H1 (cell line): ENCODE measurements at regions not wholly inside any gene's neighbourhood (a gene's known extent, or its start where the extent isn't known, plus 50 kb on each side); places are given as distances from the start of the nearest gene placed in this dataset.

Experiments used
- CTCF ChIA-PET: fragments of 300-600 bp; sonication (Branson Sonifier 250); formaldehyde crosslinking; loops from one replicate; lab custom pipeline; 2021; ENCODE audit not compliant: partially characterized antibody; lab: Charles Lee
- POLR2A ChIA-PET: fragments of 300-600 bp; sonication (Branson Sonifier 250); formaldehyde crosslinking; loops from one replicate; lab custom pipeline; 2021; ENCODE audit warnings: inconsistent platforms; ENCODE audit not compliant: partially characterized antibody; lab: Charles Lee
- DNase-seq, 2 experiments: peaks; one replicate each; pipeline versions ENCODE4 v3.0.0 to v3.0.0-alpha.2; 2010 to 2022; ENCODE audit warnings: low spot score in 2 of 2, low read depth in 1 of 2, mixed read lengths in 1 of 2
- FAIRE-seq: peaks from 2 replicates; lab custom pipeline; 2011; peaks lifted over from hg19 to GRCh38; lab: Jason Lieb, UNC
- H2AFZ ChIP-seq: 2 replicates; pipeline ENCODE4 v1.8.1; 2012; ENCODE audit warnings: low read length, inconsistent platforms
- H2AK5ac ChIP-seq: 2 replicates; pipeline ENCODE4 v1.6.1; 2013; ENCODE audit warnings: low read depth, low read length
- H2BK120ac ChIP-seq: replicated peaks from 2 replicates; pipeline ENCODE3; 2013; ENCODE audit warnings: low read depth, low read length, inconsistent platforms
- H2BK12ac ChIP-seq: 2 replicates; pipeline ENCODE4 v1.6.1; 2013; ENCODE audit warnings: low read depth, low read length
- H2BK15ac ChIP-seq: 2 replicates; pipeline ENCODE4 v1.6.1; 2013; ENCODE audit warnings: low read length
- H2BK20ac ChIP-seq: 2 replicates; pipeline ENCODE4 v1.6.1; 2013; ENCODE audit warnings: low read length
- H2BK5ac ChIP-seq: 2 replicates; pipeline ENCODE4 v1.6.1; 2013; ENCODE audit warnings: low read depth, low read length
- H3K14ac ChIP-seq: 2 replicates; pipeline ENCODE4 v1.6.1; 2013; ENCODE audit warnings: inconsistent platforms; ENCODE audit not compliant: insufficient read length
- H3K18ac ChIP-seq: 2 replicates; pipeline ENCODE4 v1.6.1; 2013; ENCODE audit warnings: low read length; ENCODE audit errors: extremely low read depth
- H3K23ac ChIP-seq: 2 replicates; pipeline ENCODE4 v1.6.1; 2013; ENCODE audit warnings: inconsistent platforms; ENCODE audit not compliant: insufficient read length
- H3K23me2 ChIP-seq: 2 replicates; pipeline ENCODE4 v1.6.1; 2013; ENCODE audit warnings: low read depth, low read length
- H3K27ac ChIP-seq: 2 replicates; pipeline ENCODE4 v1.6.1; 2011; ENCODE audit warnings: low read depth, low read length, inconsistent platforms
- H3K27me3 ChIP-seq, 4 experiments: replicated peaks in 1 of 4; 1 replicate in 1 of 4; 2 replicates in 3 of 4; pipeline versions ENCODE4 v1.6.1 to v1.8.1; 2011 to 2013; ENCODE audit warnings: low read length in 3 of 4, mild to moderate bottlenecking in 3 of 4, inconsistent platforms in 2 of 4, mixed read lengths in 2 of 4, moderate library complexity in 1 of 4; ENCODE audit not compliant: control insufficient read depth in 3 of 4, insufficient read depth in 3 of 4; ENCODE audit errors: extremely low read depth in 1 of 4
- H3K36me3 ChIP-seq, 4 experiments: 2 replicates each; pipeline versions ENCODE4 v1.6.1 to v1.8.1; 2011 to 2013; ENCODE audit warnings: mild to moderate bottlenecking in 4 of 4, low read length in 3 of 4, moderate library complexity in 2 of 4, control low read depth in 1 of 4, inconsistent platforms in 1 of 4; ENCODE audit not compliant: insufficient read depth in 4 of 4, control insufficient read depth in 2 of 4
- H3K4ac ChIP-seq: replicated peaks from 2 replicates; pipeline ENCODE3; 2013; ENCODE audit warnings: low read length, low read depth, mixed read lengths, inconsistent platforms; ENCODE audit not compliant: insufficient read length
- H3K4me1 ChIP-seq, 4 experiments: replicated peaks in 1 of 4; 1 replicate in 1 of 4; 2 replicates in 3 of 4; pipeline versions ENCODE4 v1.6.1 to v1.8.1; 2011 to 2013; ENCODE audit warnings: low read length in 3 of 4, inconsistent platforms in 2 of 4, mixed read lengths in 1 of 4; ENCODE audit not compliant: insufficient read depth in 4 of 4, control insufficient read depth in 3 of 4
- H3K4me2 ChIP-seq, 2 experiments: 2 replicates each; pipeline versions ENCODE4 v1.6.1 to v1.8.1; 2011 to 2013; ENCODE audit warnings: low read depth in 2 of 2, low read length in 2 of 2, control low read depth in 1 of 2, inconsistent platforms in 1 of 2, mild to moderate bottlenecking in 1 of 2; ENCODE audit not compliant: insufficient read depth in 1 of 2
- H3K4me3 ChIP-seq, 4 experiments: fragments of 200-600, 300-600 bp in 1 of 4; sonication (generic), shearing (Covaris generic), sonication (Bioruptor Twin) in 1 of 4; 2 replicates each; pipeline versions ENCODE4 v1.5.1 to v1.8.1; 2011 to 2016; ENCODE audit warnings: low read length in 4 of 4, low read depth in 3 of 4, control low read depth in 2 of 4, inconsistent platforms in 2 of 4, mild to moderate bottlenecking in 2 of 4, mixed read lengths in 1 of 4, moderate library complexity in 1 of 4; ENCODE audit not compliant: insufficient read depth in 2 of 4; ENCODE audit errors: extremely low read depth in 1 of 4
- H3K56ac ChIP-seq: replicated peaks from 2 replicates; pipeline ENCODE3; 2013; ENCODE audit warnings: low read depth, mild to moderate bottlenecking, mixed read lengths, low read length, inconsistent platforms; ENCODE audit not compliant: insufficient read length
- H3K79me1 ChIP-seq: 2 replicates; pipeline ENCODE4 v1.6.1; 2013; ENCODE audit warnings: low read depth, low read length, control low read depth
- H3K79me2 ChIP-seq, 2 experiments: 2 replicates each; pipeline versions ENCODE4 v1.6.1 to v1.8.1; 2012 to 2013; ENCODE audit warnings: low read length in 2 of 2, mild to moderate bottlenecking in 2 of 2, inconsistent platforms in 1 of 2; ENCODE audit not compliant: insufficient read depth in 2 of 2, control insufficient read depth in 1 of 2
- H3K9ac ChIP-seq, 4 experiments: replicated peaks in 1 of 4; 1 replicate in 1 of 4; 2 replicates in 3 of 4; pipeline versions ENCODE4 v1.6.1 to v1.8.1; 2011 to 2013; ENCODE audit warnings: low read depth in 3 of 4, low read length in 3 of 4, control low read depth in 2 of 4, mild to moderate bottlenecking in 2 of 4, moderate library complexity in 2 of 4, inconsistent platforms in 1 of 4; ENCODE audit errors: extremely low read depth in 1 of 4
- H3K9me3 ChIP-seq, 2 experiments: 2 replicates each; pipeline versions ENCODE4 v1.6.1 to v1.8.1; 2012 to 2013; ENCODE audit warnings: mild to moderate bottlenecking in 2 of 2, moderate library complexity in 2 of 2, control low read depth in 1 of 2, inconsistent platforms in 1 of 2, low read depth in 1 of 2, low read length in 1 of 2, mixed read lengths in 1 of 2; ENCODE audit not compliant: insufficient read depth in 2 of 2
- H4K20me1 ChIP-seq, 2 experiments: replicated peaks in 1 of 2; 2 replicates each; pipeline versions ENCODE3 to v1.8.1; 2011 to 2013; ENCODE audit warnings: inconsistent platforms in 2 of 2, low read length in 2 of 2, mild to moderate bottlenecking in 1 of 2; ENCODE audit not compliant: insufficient read depth in 2 of 2, control insufficient read depth in 1 of 2
- H4K5ac ChIP-seq: 2 replicates; pipeline ENCODE4 v1.6.1; 2013; ENCODE audit warnings: low read length, low read depth, mixed read lengths, inconsistent platforms; ENCODE audit not compliant: insufficient read length
- H4K8ac ChIP-seq: 2 replicates; pipeline ENCODE4 v1.8.0; 2013; ENCODE audit warnings: mild to moderate bottlenecking, moderate library complexity, low read length, inconsistent platforms; ENCODE audit not compliant: insufficient read depth; ENCODE audit errors: extremely low read depth
- H4K91ac ChIP-seq: replicated peaks from 2 replicates; pipeline ENCODE3; 2013; ENCODE audit warnings: low read length, mixed read lengths, inconsistent platforms; ENCODE audit not compliant: insufficient read length
- ATF2 ChIP-seq: IDR thresholded peaks from 2 replicates; pipeline ENCODE4 v1.6.1; 2012; ENCODE audit warnings: low read length, inconsistent platforms
- CBX8 ChIP-seq: fragments of 300-800, 300-1000 bp; sonication (generic); IDR thresholded peaks from 2 replicates; pipeline ENCODE4 v1.7.1; 2016; ENCODE audit warnings: low read depth, low read length, borderline replicate concordance
- CHD1 ChIP-seq: IDR thresholded peaks from 2 replicates; pipeline ENCODE4 v1.6.1; 2012; ENCODE audit warnings: low read depth, low read length, improper control_type of control experiment
- CREB1 ChIP-seq: IDR thresholded peaks from 2 replicates; pipeline ENCODE4 v1.6.1; 2012; ENCODE audit warnings: inconsistent platforms
- KDM4A ChIP-seq: IDR thresholded peaks from one replicate; pipeline ENCODE4 v1.7.1; 2012; ENCODE audit warnings: low read depth, mild to moderate bottlenecking, moderate library complexity, low read length, inconsistent platforms; ENCODE audit not compliant: severe bottlenecking
- NANOG ChIP-seq: IDR thresholded peaks from 2 replicates; pipeline ENCODE4 v1.6.1; 2011; ENCODE audit warnings: low read length, low read depth, mild to moderate bottlenecking, inconsistent platforms; ENCODE audit not compliant: insufficient read depth, poor library complexity, severe bottlenecking
- RAD21 ChIP-seq, 2 experiments: IDR thresholded peaks in 1 of 2; conservative IDR thresholded peaks in 1 of 2; 2 replicates each; pipeline ENCODE4 v1.6.1; 2011; ENCODE audit warnings: low read depth in 2 of 2, low read length in 2 of 2, improper control_type of control experiment in 1 of 2, inconsistent platforms in 1 of 2, mild to moderate bottlenecking in 1 of 2, moderate library complexity in 1 of 2
- RFX5 ChIP-seq: IDR thresholded peaks from 2 replicates; pipeline ENCODE4 v1.6.1; 2011; ENCODE audit warnings: low read depth, low read length, improper control_type of control experiment, borderline replicate concordance
- TAF1 ChIP-seq: IDR thresholded peaks from 2 replicates; pipeline ENCODE4 v1.6.1; 2011; ENCODE audit warnings: mild to moderate bottlenecking, low read depth, low read length
- TBP ChIP-seq: IDR thresholded peaks from 2 replicates; pipeline ENCODE4 v1.6.1; 2011; ENCODE audit warnings: low read depth, low read length, improper control_type of control experiment
- TCF12 ChIP-seq: IDR thresholded peaks from 2 replicates; pipeline ENCODE4 v1.6.1; 2011; ENCODE audit warnings: low read depth, mild to moderate bottlenecking, low read length
- WGBS, 2 experiments: shearing (Covaris generic) in 1 of 2; methylation state at CpG; one replicate each; pipeline versions ENCODE4 v1.1.6 to v1.1.7; 2013 to 2015; ENCODE audit warnings: low lambda C conversion rate in 2 of 2, mixed read lengths in 2 of 2, inconsistent platforms in 1 of 2, low coverage in 1 of 2, missing lambda C conversion rate in 1 of 2; ENCODE audit not compliant: insufficient replicate concordance in 2 of 2, insufficient coverage in 1 of 2, insufficient read length in 1 of 2; ENCODE audit errors: extremely low coverage in 1 of 2, missing lambda C conversion rate in 1 of 2; 5-methylcytosine and 5-hydroxymethylcytosine counted together

- H2BK15ac ChIP-seq, result no peak overlapping the region
- ChIA-PET CTCF (interaction anchor here (1.3 kb wide), 1 partner anchor 127 kb away, joined by 3 read pairs; no protein-coding TSS in a partner anchor), POLR2A (interaction anchor here (0.6 kb wide), 1 partner anchor 36 kb away, joined by 3 read pairs; no protein-coding TSS in a partner anchor)
- no peak overlapping the region for H4K91ac ChIP-seq
- no peak overlapping the region for H3K23ac ChIP-seq
- H2AK5ac ChIP-seq, result no peak overlapping the region
- no peak overlapping the region for H2BK12ac ChIP-seq
- H3K56ac ChIP-seq, result no peak overlapping the region
- no peak for DNase-seq
- H3K27ac ChIP-seq, result no peak overlapping the region
- no peaks in the 10 kb centered on the region for H4K20me1 ChIP-seq
- H4K5ac ChIP-seq, result no peak overlapping the region
- no peak overlapping the region for H3K4me3 ChIP-seq
- no peak overlapping the region for H2AFZ ChIP-seq
- no peaks in the 10 kb centered on the region for H3K27me3 ChIP-seq
- H2BK20ac ChIP-seq, result no peak overlapping the region
- WGBS, 2 experiments, result 97% methylated on average over 2 of the region's 2 CpGs; no CpG with 5 or more reads in 1 of the 2 experiments
- H3K14ac ChIP-seq, result no peak overlapping the region
- H3K4me2 ChIP-seq, result no peak overlapping the region
- no peaks in the 10 kb centered on the region; a peak in 1 of 4 replicates for H3K79me2 ChIP-seq
- FAIRE-seq, result no peak
- H3K4ac ChIP-seq, result no peak overlapping the region
- H3K23me2 ChIP-seq, result no peaks in the 10 kb centered on the region
- no peaks in the 10 kb centered on the region for H3K79me1 ChIP-seq
- H4K8ac ChIP-seq, result no peak overlapping the region
- H2BK120ac ChIP-seq, result no peak overlapping the region
- H3K18ac ChIP-seq, result no peak overlapping the region
- peaks cover 0 to 1% (median 0%) of the 10 kb centered on the region in 4 experiments; a peak in 2 of 7 replicates for H3K4me1 ChIP-seq
- H3K9ac ChIP-seq, result no peak overlapping the region
- no peaks in the 10 kb centered on the region; a peak in 1 of 4 replicates for H3K9me3 ChIP-seq
- H3K36me3 ChIP-seq, result no peaks in the 10 kb centered on the region
- H2BK5ac ChIP-seq, result no peak overlapping the region
- TF ChIP-seq CBX8, result no peak
- TF ChIP-seq KDM4A, result no peak
- TF ChIP-seq TCF12, result no peak
- TF ChIP-seq CHD1, result no peak
- no peak for TF ChIP-seq RFX5
- TF ChIP-seq CREB1, result no peak
- TF ChIP-seq NANOG, result no peak
- TF ChIP-seq TAF1, result no peak
- no peak for TF ChIP-seq ATF2
- no peak for TF ChIP-seq TBP
- no peak for TF ChIP-seq RAD21 (IDR thresholded peaks at IDR 0.05 in 1 of 2, conservative IDR thresholded peaks at IDR 0.05 in 1 of 2; ENCODE audit: low read depth in 2 of 2, low read length in 2 of 2)
Observed at GRCh38 chr4:135192751-135193535, 991.4 kb upstream of the PABPC4L start.
